NCI-H1417 treated with DMSO at 0.1 percent for 48 hours (cell line): ENCODE measurements at regions not wholly inside any gene's neighbourhood (a gene's known extent, or its start where the extent isn't known, plus 50 kb on each side); places are given as distances from the start of the nearest gene placed in this dataset.
"Not testable (repeated sequence)": the region's sequence is repeated elsewhere in the genome, so short reads cannot be mapped to it uniquely, and the experiment has no call there.

Experiments
- DNase-seq: peaks from one replicate; lab custom pipeline; 2025; lab: John Stamatoyannopoulos, UW

DNA sequence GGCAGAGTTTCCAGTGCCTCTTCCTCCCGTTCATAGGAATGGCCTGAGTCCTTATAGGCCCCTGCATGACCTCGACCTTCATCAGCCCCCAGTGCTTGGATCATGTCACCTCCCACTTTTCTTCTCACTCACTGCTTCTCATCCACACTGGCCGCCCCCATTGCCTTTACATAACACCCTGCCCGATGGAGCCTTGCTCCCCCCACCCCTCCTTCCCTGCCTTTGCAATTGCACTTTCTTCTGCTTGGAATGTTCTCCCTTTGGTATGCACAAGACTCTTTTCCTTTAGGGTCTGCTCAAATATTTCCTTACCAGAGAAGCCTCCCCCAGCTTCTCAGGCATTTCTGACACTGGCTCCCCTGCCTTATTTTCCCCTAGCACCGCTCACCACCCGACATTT, 125.2 kb upstream of the KCNJ6 start:
- no peak for DNase-seq

DNA sequence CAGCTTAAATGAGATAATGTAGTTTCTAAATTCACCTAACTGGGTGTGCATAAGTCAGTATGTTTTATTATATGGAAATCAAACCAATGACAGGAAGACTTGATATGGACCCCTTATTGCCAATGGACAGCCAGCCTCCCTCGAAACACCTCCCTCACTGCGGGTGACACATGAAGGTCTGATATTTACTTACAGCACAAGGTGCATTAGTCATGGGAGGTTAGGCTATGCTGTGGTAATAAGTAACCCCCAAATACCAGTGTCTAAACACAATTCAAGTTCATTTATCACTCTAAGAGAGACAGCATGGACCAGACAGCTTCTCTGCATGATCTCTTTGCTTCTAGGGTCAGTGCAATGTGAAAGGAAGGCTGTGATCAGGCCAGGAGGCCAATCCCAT, 126.0 kb upstream of the KCNJ6 start:
- no peak for DNase-seq

DNA sequence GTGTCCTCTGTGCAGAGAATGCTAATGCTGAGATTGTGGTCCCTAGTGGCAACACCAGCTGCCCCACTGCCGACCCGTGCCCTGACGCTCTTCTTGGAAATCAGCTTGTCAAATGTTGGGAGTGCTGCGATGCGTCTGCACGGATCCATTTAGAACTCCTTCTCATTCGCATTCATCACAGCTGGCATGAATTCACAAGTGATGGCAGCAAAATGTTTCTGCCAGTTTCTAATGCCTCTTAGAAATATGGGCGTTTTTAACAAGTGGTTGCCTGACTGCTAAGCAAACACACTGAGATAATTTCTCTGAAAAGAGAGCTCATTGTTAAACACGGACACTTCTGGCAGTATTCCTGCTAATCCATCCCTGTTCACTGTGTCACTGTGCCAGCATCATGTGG, 131.9 kb upstream of the KCNJ6 start:
- DNase-seq: peak; percentile 51

DNA sequence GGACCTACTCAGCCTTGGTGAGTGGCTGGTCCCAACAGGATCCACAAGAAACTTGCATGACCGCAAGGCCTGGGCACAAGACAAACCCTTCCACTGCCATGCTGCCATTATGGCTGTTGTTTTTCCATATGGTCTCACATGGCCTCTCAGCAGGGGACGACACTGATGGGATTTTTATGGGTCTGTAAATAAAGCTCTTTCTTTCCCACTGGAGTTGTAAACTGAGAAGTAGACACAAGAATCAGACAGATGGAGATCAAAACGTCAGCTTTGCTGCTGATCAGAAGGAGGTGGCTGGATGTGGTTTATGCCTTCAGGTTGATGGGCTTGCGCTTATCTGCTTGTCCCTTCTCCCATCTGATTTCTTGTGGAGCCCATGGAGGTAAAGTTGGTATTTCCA, 138.1 kb upstream of the KCNJ6 start:
- DNase-seq: no peak

DNA sequence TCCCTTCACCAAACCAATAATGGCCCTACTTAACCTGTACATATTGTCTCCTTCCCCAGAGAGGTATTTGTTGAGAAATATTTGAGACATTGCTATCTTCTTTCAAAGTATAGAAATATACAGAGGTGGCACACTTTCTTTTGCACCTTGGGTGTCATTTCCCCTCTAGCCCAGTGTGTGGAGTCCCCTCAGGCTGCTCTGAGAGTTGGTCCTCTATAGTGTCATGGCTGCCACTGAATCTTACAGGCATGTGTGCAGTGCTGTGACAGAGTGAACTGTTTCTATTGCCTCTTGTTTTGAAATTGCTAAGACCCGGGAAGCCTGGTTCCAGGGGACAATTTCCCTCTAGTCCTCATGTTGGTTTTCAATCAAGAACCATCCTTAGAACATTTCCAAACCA, 140.2 kb upstream of the KCNJ6 start:
- no peak for DNase-seq

DNA sequence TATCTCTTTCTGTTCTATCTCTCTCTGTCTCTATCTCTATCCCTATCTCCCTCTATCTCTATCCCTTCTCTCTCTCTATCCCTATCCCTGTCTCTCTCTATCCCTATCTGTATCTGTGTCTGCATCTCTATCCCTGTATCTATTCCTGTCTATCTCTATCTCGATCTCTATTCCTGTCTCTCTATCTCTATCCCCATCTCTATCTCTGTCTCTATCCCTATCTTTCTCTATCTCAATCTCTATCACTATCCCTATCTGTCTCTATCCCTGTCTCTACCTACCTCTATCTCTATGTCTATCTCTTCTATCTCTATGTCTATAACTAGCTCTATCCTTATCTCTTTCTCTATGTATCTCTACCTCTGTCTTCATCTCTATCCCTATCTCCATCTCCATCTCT, 141.4 kb upstream of the KCNJ6 start:
- DNase-seq: no peak

DNA sequence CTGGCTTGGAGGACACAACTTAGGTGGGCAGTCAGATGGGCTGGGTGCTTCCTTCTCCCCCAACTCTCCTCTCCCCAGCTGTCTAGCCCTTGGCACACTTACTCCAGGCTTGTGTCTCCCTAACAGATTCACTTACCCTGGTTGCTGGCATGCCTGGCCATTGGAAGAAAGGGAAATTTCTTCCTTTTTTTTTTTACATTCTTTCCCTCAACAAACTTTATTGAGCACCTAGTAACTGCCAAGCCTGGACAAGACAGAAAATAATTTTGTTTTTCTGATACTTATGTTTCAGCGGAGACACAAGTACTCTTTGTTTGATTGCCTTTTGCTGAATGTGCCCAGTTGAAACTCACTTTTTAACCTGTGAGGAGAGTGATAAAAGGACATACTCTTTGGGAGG, 144.3 kb upstream of the KCNJ6 start:
- DNase-seq: no peak

DNA sequence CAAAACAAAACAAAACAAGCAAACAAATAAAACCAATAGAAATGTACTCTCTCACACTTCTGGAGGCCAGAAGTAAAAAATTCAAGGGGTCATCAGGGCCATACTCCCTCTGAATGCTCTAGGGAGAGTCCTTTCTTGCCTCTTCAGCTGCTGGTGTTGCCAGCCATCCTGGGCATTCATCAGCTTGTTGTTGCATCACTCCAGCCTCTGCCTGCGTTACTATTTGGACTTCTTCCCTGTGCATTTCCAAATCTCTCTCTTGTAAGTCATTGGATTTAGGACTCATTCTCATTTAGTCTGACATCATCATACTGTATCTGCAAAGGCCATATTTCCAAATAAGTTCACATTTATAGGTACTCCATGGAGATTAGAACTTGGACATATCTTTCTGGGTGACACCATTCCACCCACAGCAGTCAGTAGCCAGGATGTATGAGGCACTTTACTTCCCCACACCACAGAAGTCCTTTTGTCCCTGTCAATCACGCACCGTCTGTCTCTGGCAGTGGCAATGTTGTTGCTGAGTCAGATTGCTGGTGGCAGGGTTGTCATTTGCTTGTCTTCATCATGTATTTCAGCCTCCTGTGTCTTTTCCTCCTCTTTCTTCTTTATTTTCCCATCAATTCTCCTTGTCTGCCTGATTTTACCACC, 151.0 kb upstream of the KCNJ6 start:
- no peak for DNase-seq

DNA sequence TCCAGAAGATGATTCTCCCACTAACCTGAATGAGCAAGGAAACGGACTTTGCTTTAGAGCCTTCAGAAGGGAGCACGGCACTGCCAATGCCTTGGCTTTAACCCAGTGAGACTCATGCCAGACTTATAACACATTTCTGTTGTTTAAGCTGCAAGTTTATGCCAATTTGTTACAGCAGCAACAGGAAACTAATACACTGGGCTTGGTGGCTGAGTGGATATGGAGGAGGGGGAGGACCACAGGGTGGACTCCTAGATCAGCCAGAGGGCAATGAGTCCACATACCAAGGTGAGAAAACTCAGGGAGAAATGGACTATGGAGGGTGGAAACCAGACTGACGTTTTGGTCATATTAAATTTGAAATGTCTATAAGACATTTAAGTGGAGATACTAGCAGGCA, 156.2 kb upstream of the KCNJ6 start:
- DNase-seq: no peak

DNA sequence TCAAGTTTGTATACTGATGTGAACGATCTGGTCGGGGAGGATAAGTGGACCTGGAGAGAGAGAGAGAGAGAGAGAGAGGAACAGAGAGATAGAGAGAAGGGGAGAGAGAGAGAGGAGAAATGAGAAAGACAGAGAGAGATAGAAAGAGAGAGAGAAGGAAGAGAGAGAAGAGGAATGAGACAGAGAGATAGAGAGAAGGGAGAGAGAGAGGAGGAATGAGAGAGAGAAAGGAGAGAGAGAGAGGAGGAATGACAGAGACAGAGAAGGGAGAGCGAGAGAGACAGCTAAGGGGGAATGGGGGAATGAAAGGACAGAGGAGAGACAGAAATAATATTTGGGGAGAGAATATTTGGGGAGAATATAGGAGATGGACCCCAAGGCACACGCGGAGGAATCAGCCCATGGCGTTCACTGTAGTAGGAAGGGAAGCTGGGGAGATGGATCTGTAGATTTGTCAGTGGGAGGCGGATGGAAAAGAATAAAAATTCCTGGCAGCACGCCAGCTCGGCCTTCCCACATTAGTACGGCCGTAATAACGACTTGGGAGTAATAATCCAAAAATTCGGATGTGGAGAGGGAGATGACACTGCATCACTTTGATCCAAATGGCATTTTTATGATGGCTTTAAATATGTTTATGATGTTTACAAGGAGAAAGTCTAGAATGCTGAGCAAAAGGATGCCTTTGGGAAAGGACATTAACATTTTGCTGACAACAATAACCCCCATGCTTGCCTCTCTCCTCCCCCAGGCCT, 159.8 kb upstream of the KCNJ6 start:
- DNase-seq: no peak

DNA sequence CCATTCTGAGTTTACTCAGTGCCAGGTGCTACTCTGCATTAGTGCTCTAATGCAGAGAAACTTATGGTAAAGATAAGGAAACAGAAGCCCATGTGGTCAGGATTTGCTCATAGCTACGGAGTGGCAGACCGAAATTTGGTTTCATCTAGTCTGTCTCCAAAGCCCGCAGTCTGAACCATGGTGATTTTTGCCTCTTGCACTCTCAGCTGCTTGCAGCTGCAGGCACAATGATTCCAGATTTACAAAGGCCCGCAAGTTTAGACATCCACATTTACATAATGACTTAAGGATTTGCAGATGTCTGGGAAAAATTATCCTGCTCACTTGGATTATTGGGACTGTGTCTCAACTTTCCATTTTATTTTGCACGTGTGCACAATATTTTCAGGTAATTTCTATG, 161.3 kb upstream of the KCNJ6 start:
- DNase-seq: no peak

DNA sequence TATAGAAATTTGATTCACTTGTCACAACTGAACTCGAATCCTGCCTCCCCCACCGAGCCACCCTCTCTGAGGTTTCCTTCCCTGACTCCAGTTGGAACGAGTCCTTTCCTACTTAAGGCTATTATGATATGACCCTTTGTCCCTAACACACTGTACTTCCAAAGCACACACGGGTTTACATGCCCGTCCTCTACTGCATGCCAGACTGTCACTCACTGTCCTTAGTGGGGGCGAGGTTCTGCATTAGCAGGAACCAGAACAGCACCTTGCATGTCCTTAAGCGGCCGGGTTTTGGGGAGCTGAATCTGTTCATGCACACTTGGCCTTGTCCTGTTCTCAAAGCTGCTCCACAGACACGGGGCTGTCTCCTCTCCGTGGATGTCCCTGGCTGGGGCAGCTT, 164.6 kb upstream of the KCNJ6 start:
- DNase-seq: no peak

DNA sequence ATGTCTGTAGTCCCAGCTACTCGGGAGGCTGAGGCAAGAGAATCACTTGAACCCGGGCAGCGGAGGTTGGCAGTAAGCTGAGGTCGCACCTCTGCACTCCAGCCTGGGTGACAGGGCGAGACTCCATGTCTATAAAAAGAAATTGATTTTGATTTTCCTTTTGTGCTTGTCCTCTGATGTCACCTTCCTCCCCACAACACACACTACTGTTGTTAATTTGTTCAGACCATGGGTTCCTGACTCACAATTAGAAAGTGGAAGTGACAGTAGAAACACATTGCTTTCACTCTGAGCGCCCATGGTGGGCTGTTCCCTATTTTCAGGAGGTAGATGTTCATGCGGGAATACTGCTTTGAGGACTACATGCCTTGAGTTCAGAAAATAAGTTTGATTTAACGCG, 165.5 kb upstream of the KCNJ6 start:
- no peak for DNase-seq

DNA sequence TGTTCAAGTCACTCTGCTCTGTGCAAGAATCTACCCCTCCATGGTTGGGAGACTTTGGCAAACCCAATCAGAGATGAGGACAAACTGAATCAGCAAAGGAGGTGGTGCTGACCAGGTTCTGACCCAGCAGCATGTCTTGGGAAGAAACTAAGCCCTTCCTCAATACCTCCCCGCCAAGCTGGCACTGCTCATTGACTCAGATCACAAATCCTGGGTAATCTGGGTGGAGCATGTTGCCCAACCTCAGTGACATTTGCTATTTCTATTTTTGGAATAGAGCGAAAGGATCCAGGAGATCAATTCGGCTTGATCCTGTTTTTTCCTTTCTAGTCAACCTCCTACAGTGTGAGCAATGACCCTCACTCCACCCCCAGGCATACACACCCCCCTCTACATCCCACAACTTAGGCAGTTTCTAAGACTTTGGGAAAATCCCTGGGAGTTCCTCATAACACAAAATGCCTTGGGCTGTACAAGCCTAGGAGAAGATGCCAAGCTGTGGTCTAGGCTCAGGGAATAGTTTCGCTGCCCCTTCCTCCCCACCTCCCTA, 166.8 kb upstream of the KCNJ6 start:
- DNase-seq: no peak

DNA sequence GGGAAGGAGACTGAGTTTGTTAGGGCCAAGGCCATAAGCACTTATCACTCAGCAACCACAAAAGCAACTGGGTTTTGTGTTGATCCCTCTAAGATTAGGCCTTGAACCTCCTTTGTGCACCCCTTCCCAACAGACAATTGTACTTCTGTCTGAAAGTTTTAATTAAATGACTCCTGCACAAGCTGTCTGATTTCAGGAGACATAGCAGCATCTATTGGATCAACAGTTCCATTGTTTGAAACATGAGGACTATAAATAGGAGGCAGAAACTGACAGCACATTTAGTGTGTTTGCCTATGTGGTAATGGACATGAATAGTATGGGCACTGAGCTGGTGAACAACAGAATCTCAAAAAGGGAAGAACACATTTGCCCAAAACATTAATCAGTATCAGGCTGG, 167.3 kb upstream of the KCNJ6 start:
- no peak for DNase-seq

DNA sequence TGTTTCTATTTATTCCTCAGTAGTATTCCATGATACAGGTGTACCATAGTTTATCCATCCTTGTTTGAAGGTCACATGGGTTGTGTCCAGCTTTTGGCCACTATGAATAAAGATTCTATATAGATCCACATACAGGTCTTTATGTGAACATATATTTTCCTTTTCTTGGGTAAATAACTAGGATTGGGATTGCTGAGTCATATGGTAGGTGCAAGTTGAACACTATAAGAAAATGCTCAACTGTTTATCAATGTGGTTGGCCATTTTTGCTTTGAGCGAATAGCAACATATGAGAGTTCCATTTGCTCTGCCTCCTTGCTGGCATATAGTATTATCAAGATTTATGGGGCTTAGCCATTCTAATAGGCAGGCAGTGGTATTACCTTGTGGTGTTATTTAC, 170.2 kb upstream of the KCNJ15 start:
- no peak for DNase-seq

DNA sequence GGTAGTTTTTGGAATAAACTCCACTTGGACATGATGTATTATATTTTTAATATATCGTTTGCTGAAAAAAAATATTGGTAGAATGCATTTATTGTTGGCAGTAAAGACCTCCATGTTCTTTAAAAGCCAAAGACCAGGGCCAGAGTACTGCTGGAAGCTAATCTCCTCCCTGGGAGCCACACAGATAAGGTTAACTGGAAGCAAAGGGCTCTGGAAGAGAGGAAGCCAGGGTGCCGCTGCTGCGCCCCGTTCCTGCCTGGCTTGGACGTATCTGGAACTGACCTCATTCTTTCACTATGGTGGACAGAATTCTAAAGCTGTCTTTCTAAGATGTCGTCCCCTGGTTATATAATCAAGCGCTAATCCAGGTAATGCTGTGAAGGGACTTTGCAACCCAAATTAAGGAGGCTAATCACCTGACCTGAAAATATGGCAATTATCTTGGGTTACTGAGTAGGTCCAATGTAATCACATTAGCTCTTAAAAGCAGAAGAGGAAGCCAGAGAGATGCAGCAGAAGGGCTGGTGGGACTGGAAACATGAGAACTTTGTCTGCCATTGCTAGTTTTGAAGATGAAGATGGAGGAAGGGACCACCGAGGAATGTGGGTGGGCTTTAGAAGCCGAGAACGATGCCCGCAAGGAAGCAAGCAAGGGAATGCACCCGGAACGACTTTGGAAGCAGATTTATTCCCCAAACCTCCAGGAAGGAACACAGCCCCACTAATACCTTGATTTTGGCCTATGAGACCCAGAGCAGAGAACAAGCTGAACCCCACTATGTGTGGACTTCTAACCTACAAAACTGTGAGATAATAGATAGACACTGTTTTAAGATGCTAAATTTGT, 167.7 kb upstream of the KCNJ15 start:
- no peak for DNase-seq

DNA sequence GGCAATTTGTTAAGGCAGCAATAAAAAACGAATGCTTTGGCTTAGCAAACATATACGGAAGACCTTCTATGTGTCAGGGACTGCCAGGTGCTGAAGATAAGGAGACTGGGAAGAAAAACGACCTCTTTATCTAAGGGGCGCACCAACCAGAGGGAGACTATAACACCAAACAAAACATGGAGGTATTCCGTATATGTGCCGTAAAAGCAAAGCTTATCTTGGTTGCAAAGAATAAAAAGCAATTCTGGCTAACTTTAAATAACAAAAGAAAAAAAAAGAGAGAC, 167.1 kb upstream of the KCNJ15 start:
- DNase-seq: no peak

DNA sequence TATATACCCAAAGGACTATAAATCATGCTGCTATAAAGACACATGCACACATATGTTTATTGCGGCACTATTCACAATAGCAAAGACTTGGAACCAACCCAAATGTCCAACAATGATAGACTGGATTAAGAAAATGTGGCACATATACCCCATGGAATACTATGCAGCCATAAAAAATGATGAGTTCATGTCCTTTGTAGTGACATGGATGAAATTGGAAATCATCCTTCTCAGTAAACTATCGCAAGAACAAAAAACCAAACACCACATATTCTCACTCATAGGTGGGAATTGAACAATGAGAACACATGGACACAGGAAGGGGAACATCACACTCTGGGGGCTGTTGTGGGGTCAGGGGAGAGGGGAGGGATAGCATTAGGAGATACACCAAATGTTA, 165.7 kb upstream of the KCNJ15 start:
- not testable (repeated sequence) for DNase-seq

DNA sequence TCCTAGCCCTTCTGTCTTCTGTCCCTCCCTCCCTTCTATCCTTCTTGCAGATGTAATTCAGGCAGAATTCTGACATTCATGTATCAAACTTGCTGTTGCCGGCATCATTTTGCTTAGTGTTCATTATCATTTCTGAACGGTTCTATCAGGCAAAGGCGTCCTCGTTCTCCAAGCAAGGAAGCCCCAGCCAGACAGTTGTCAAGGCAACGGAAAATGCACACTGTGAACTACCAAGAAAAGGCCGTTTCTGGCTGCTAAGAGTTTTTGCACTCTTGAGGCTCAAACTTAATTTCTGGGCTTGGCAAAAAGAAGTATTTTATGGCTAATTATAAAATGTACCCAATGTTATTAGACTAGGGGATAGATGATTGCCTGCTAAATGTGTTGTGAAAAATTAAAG, 164.7 kb upstream of the KCNJ15 start:
- no peak for DNase-seq

DNA sequence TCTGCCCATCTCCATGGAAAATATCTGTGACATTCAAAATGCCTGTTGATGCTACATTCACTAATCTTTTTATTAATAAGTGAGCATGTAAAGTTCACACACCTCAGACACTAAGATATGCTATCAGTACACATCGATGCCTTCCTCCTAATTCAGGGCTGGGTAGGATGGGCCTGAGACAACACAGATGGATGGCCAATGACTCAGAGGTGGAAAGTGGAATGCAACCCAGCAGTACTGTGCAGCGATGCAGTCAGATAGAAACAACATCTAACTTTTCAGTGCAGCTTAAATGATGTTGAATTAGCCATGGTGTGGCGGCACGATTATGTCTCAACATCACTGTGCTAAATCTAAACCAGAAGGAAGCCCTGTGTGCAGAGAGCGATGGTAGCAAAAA, 161.6 kb upstream of the KCNJ15 start:
- DNase-seq: no peak

DNA sequence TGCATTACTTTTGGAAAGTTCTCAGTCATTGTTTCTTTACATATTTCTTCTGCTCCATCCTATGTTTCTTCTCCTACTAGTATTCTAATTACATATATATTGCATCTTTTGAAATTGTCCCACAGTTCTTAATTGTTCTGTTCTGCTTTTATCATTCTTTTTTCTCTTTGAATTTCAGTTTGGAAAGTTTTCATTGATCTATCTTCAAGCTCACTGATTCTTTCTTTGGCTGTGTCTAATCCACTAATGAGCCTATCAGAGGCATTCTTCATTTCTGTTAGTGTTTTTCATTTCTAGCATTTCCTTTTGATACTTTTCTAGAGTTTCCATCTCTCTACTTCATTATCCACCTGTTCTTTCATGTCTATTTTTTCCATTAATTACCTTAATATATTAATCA, 159.0 kb upstream of the KCNJ15 start:
- DNase-seq: no peak

DNA sequence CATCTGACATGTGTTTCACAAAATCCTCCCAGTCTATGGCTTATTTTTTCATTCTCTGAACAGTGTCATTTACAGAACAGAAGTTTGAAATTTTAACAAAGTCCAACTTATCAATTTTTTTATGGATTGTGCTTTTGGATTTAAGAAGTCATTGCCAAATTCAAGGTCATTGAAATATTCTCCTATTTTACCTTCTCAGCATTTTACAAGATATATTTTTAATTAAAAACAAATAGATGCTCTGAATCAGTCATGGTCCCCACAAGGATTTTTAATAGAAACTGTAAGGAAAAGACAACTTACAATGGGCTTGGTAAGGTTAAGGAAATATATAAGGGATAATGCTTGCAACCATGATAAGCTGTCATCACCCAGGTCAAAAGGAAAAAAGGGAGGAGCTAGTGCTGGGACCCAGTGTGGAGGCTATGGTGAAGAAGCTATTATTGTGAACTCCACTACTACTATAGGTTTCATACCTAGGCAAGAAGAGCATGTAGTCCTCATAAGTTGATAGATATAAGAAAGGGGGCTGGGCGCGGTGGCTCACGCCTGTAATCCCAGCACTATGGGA, 144.5 kb upstream of the KCNJ15 start:
- DNase-seq: no peak
